Osteocyte (in vitro differentiated cells): ENCODE measurements at regions not wholly inside any gene's neighbourhood (a gene's known extent, or its start where the extent isn't known, plus 50 kb on each side); places are given as distances from the start of the nearest gene placed in this dataset.

Source experiments
- DNase-seq: peaks from one replicate; pipeline ENCODE4 v3.0.0; 2021; ENCODE audit warnings: mixed read lengths; ENCODE audit not compliant: unreplicated experiment; ENCODE audit errors: extremely low spot score
- H3K27ac Mint-ChIP-seq: one replicate; pipeline ENCODE4 v1.8.0; 2021; ENCODE audit warnings: mild to moderate bottlenecking, mixed read lengths; ENCODE audit not compliant: unreplicated experiment
- H3K27me3 Mint-ChIP-seq: one replicate; pipeline ENCODE4 v1.8.0; 2021; ENCODE audit warnings: mixed read lengths; ENCODE audit not compliant: unreplicated experiment
- H3K36me3 Mint-ChIP-seq: one replicate; pipeline ENCODE4 v1.8.0; 2021; ENCODE audit warnings: mixed read lengths; ENCODE audit not compliant: unreplicated experiment
- H3K4me1 Mint-ChIP-seq: one replicate; pipeline ENCODE4 v1.8.0; 2021; ENCODE audit warnings: mixed read lengths; ENCODE audit not compliant: unreplicated experiment
- H3K4me3 Mint-ChIP-seq: one replicate; pipeline ENCODE4 v1.8.0; 2021; ENCODE audit warnings: mild to moderate bottlenecking, moderate library complexity, mixed read lengths; ENCODE audit not compliant: unreplicated experiment
- H3K9me3 Mint-ChIP-seq: one replicate; pipeline ENCODE4 v1.8.0; 2021; ENCODE audit warnings: mixed read lengths; ENCODE audit not compliant: unreplicated experiment
- CTCF ChIP-seq: fragments of 200-600 bp; sonication (generic); IDR thresholded peaks from 2 replicates; pipeline ENCODE4 v1.5.0; 2021; ENCODE audit warnings: antibody characterized with exemption, mild to moderate bottlenecking, moderate library complexity

GRCh38 chr7:85392789-85393188, 205.9 kb upstream of the SEMA3D start:
- TF ChIP-seq CTCF, result no peak
- DNase-seq, result no peak
- no peak overlapping the region for H3K4me3 Mint-ChIP-seq
- peaks cover 8% of the 10 kb centered on the region for H3K9me3 Mint-ChIP-seq
- H3K4me1 Mint-ChIP-seq, result peaks cover 7% of the 10 kb centered on the region
- no peaks in the 10 kb centered on the region for H3K36me3 Mint-ChIP-seq
- H3K27ac Mint-ChIP-seq, result no peak overlapping the region
- no peaks in the 10 kb centered on the region for H3K27me3 Mint-ChIP-seq

- Mint-ChIP-seq H3K4me1 (peaks cover 7% of the 10 kb centered on the region), H3K36me3 (no peaks in the 10 kb centered on the region), H3K9me3 (peaks cover 8% of the 10 kb centered on the region), H3K27me3 (no peaks in the 10 kb centered on the region), H3K27ac (no peak overlapping the region), H3K4me3 (no peak overlapping the region)
- TF ChIP-seq CTCF, result no peak
- no peak for DNase-seq
Observed at GRCh38 chr7:85392326-85392725, 205.5 kb upstream of the SEMA3D start.

GRCh38 chr7:85386460-85386859, 199.6 kb upstream of the SEMA3D start:
- no peak for DNase-seq
- TF ChIP-seq CTCF, result no peak
- Mint-ChIP-seq H3K36me3 (no peaks in the 10 kb centered on the region), H3K9me3 (no peaks in the 10 kb centered on the region), H3K27ac (no peak overlapping the region), H3K27me3 (no peaks in the 10 kb centered on the region), H3K4me3 (no peak overlapping the region), H3K4me1 (no peaks in the 10 kb centered on the region)

- H3K4me3 Mint-ChIP-seq, result no peak overlapping the region
- no peak overlapping the region for H3K27ac Mint-ChIP-seq
- H3K4me1 Mint-ChIP-seq, result no peaks in the 10 kb centered on the region
- DNase-seq, result no peak
- TF ChIP-seq CTCF, result no peak
- no peaks in the 10 kb centered on the region for H3K36me3 Mint-ChIP-seq
- no peaks in the 10 kb centered on the region for H3K9me3 Mint-ChIP-seq
- no peaks in the 10 kb centered on the region for H3K27me3 Mint-ChIP-seq
Observed at GRCh38 chr7:85384392-85384791, 197.5 kb upstream of the SEMA3D start.

GRCh38 chr7:85381212-85381611, 194.4 kb upstream of the SEMA3D start:
- TF ChIP-seq CTCF, result no peak
- Mint-ChIP-seq H3K27me3 (no peaks in the 10 kb centered on the region), H3K4me3 (no peak overlapping the region), H3K9me3 (peaks cover 3% of the 10 kb centered on the region), H3K4me1 (peaks cover 3% of the 10 kb centered on the region), H3K27ac (no peak overlapping the region), H3K36me3 (no peaks in the 10 kb centered on the region)
- no peak for DNase-seq
